GM23338 (cell line): ENCODE measurements at regions not wholly inside any gene's neighbourhood (a gene's known extent, or its start where the extent isn't known, plus 50 kb on each side); places are given as distances from the start of the nearest gene placed in this dataset.

Experiments used
- POLR2AphosphoS5 ChIP-seq: IDR thresholded peaks from 2 replicates; pipeline ENCODE4 v1.6.1; 2016; ENCODE audit warnings: antibody characterized with exemption, low read depth
- TF ChIP-seq, protein P1 (sequence below), 2 experiments: fragments of 200-600 bp in 1 of 2; sonication (generic) in 1 of 2; conservative IDR thresholded peaks; 2 replicates each; pipeline versions ENCODE4 v1.5.1 to v1.6.1; 2016 to 2017; ENCODE audit warnings: antibody characterized with exemption in 2 of 2, low read depth in 2 of 2, mild to moderate bottlenecking in 2 of 2, moderate library complexity in 1 of 2

DNA sequence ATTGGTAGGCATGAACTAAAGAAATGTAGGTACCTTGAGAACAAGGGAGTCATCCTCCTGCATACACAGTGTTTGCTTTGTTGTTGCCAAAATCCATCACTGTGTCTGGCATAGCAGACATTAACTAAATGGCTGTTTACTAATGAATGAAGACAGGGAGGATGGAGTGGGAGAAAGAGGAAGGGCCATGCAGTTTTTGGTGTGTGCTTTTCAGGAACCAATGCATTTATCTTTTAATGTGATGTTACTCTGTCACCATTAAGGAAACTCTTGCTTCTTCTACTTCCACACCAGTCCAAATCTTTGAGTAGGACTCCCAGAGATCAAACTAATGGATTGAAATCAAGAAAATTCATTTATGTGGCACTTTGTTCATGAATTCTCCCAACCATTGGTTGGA, 55.6 kb upstream of the DUSP10 start:
- TF ChIP-seq, protein P1, sequence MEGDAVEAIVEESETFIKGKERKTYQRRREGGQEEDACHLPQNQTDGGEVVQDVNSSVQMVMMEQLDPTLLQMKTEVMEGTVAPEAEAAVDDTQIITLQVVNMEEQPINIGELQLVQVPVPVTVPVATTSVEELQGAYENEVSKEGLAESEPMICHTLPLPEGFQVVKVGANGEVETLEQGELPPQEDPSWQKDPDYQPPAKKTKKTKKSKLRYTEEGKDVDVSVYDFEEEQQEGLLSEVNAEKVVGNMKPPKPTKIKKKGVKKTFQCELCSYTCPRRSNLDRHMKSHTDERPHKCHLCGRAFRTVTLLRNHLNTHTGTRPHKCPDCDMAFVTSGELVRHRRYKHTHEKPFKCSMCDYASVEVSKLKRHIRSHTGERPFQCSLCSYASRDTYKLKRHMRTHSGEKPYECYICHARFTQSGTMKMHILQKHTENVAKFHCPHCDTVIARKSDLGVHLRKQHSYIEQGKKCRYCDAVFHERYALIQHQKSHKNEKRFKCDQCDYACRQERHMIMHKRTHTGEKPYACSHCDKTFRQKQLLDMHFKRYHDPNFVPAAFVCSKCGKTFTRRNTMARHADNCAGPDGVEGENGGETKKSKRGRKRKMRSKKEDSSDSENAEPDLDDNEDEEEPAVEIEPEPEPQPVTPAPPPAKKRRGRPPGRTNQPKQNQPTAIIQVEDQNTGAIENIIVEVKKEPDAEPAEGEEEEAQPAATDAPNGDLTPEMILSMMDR (conservative IDR thresholded peaks at IDR 0.05; ENCODE audit: low read depth in 2 of 2), result no peak
- TF ChIP-seq POLR2AphosphoS5, result no peak
